Lower leg skin (tissue), 4 donors: ENCODE measurements at regions not wholly inside any gene's neighbourhood (a gene's known extent, or its start where the extent isn't known, plus 50 kb on each side); places are given as distances from the start of the nearest gene placed in this dataset.

Source experiments
- DNase-seq, 2 donors: peaks; one replicate each; pipeline ENCODE4 v3.0.0-alpha.2; 2019; ENCODE audit warnings: low spot score in 2 of 2
- H3K4me3 ChIP-seq: fragments of 200-600 bp; sonication (generic); 2 replicates; pipeline ENCODE4 v1.5.1; 2017; ENCODE audit warnings: mild to moderate bottlenecking, low read depth; ENCODE audit not compliant: poor library complexity, severe bottlenecking
- POLR2A ChIP-seq, 2 donors: fragments of 450-650 bp; IDR thresholded peaks; one replicate each; pipeline ENCODE4 v1.6.1; 2016 to 2017; ENCODE audit warnings: antibody characterized with exemption in 2 of 2, mild to moderate bottlenecking in 1 of 2, moderate library complexity in 1 of 2
- WGBS, 2 donors: methylation state at CpG; one replicate each; pipeline ENCODE4 v1.1.5; 2018; 5-methylcytosine and 5-hydroxymethylcytosine counted together
- intact Hi-C: fragments of 100-400 bp; cut with DNase I; formaldehyde crosslinking; loops from one replicate; pipeline ENCODE4 v1.15.0; 2023; ENCODE audit warnings: low total_unique reads
- TF ChIP-seq, protein P1 (sequence below), 3 donors: fragments of 450-650 bp; IDR thresholded peaks; one replicate each; pipeline ENCODE4 v1.5.1; 2016; ENCODE audit warnings: antibody characterized with exemption in 3 of 3, mild to moderate bottlenecking in 3 of 3, moderate library complexity in 2 of 3

DNA sequence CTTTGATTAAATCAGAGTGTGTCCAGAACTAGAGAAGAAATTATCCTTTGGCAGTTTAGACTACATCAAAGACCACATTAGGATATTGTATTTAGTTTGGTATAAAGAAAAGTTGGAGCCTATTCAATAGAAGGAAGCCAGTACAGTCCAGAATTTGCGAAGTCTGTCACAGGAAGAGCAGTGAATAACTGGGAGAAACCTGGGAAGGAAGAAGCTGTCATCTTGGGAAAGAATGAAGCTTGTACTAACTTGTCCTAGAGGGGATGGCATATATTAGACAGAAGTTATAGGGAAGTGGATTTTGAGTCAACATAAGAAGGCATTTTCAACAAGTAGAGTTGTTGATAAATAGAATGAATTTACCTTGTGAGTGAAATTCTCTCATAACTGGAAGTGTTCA, 386.7 kb downstream of the LRIG3 start:
- no peak for DNase-seq
- no peak overlapping the region for H3K4me3 ChIP-seq
- no peak for TF ChIP-seq POLR2A (IDR thresholded peaks at IDR 0.05)
- TF ChIP-seq, protein P1, sequence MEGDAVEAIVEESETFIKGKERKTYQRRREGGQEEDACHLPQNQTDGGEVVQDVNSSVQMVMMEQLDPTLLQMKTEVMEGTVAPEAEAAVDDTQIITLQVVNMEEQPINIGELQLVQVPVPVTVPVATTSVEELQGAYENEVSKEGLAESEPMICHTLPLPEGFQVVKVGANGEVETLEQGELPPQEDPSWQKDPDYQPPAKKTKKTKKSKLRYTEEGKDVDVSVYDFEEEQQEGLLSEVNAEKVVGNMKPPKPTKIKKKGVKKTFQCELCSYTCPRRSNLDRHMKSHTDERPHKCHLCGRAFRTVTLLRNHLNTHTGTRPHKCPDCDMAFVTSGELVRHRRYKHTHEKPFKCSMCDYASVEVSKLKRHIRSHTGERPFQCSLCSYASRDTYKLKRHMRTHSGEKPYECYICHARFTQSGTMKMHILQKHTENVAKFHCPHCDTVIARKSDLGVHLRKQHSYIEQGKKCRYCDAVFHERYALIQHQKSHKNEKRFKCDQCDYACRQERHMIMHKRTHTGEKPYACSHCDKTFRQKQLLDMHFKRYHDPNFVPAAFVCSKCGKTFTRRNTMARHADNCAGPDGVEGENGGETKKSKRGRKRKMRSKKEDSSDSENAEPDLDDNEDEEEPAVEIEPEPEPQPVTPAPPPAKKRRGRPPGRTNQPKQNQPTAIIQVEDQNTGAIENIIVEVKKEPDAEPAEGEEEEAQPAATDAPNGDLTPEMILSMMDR (IDR thresholded peaks at IDR 0.05), result no peak
- intact Hi-C loops, result no loop called here
- WGBS, 2 donors, result 44 to 54% methylated on average over 1 of the region's 1 CpG

DNA sequence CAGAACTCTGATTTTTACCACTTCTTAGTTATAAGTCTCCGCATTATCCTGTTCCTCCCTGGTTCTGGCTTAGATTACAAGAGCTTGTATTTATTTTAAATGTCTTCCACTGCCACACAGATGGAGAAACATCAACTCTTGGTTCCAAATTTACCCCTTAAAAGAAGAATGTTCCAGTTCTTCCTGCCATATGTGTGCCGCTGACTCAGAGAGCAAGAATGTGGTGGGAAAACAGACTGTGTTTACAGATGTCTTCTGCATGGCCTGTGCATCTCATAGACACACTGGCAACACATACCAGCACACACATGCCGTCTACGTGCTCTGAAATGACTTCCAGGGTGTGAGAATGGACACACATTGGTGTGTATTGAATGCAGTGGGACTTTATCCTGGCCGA, 383.0 kb downstream of the LRIG3 start:
- no peak overlapping the region for H3K4me3 ChIP-seq
- DNase-seq, result no peak
- TF ChIP-seq, protein P1 (IDR thresholded peaks at IDR 0.05), result no peak
- no peak for TF ChIP-seq POLR2A (IDR thresholded peaks at IDR 0.05)
- intact Hi-C loops, result no loop called here
- WGBS, 2 donors, result 58 to 73% methylated on average over 5 of the region's 5 CpGs

DNA sequence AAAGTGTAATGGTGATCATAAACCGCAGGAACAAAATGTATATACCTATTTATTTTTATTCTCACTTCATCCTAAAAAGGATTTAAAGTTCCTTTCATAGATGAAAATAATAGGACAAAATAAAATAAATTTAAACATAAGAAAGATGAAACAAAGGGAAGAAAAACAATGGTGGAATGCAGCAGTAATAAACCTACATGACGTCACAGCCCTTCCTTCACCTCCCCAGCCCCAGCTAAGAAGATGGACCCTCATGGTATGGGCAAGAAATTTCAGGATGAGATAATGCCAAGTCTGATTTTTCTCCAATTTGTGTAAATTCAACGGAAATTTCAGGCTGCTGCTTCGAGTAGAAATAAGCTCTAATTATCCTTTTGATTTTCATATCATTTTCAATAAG, 381.0 kb downstream of the LRIG3 start:
- TF ChIP-seq, protein P1 (IDR thresholded peaks at IDR 0.05), result no peak
- 75 to 87% methylated on average over 4 of the region's 4 CpGs for WGBS, 2 donors
- no peak overlapping the region for H3K4me3 ChIP-seq
- DNase-seq, result no peak
- intact Hi-C loops, result no loop called here

DNA sequence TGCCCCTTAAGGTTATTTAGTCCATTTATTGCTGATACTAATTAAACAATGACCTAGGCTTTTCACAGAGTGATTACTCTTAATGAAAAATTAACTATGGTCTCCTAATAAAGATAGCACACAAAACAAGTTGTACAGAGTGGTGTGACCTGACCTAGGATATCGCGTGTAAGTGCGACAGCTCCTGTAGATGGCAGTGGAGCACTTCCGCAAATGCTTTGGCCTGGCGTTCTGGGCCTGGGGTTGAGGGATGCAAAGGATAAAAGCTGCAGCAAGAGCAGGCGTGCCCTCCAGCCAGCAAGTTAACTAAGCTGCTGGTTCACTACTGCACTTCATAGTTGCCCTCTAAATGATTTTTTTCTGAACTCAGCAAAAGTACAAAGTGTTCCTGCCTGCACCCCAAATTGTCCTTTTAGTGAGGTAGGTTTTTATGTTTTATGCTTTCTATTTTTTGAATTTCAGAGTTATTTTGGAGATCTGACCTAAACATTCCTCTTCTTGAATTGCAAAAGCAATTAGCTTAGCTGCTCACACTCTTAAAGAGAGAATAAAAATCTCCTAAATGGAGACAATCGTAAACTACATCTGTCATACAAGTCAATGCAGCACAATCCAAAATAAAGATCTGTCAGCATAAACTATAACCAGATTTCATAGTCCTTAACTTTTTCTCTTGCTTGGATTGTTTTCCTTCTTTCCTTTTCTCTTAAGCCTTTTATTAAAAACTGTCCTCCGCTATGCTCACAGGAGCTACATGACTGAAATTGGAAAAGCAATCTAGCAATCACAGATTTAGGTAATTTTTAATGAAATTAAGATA, 379.6 kb downstream of the LRIG3 start:
- DNase-seq, result peak; percentile 65 to 94
- intact Hi-C loops, result loop anchor here (5.0 kb wide), 1 partner anchor 607 kb away; no protein-coding TSS in a partner anchor
- no peak overlapping the region for H3K4me3 ChIP-seq
- TF ChIP-seq, protein P1 (IDR thresholded peaks at IDR 0.05), result no peak
- TF ChIP-seq POLR2A (IDR thresholded peaks at IDR 0.05), result no peak
- WGBS, 2 donors, result 15 to 17% methylated on average over 8 of the region's 8 CpGs

DNA sequence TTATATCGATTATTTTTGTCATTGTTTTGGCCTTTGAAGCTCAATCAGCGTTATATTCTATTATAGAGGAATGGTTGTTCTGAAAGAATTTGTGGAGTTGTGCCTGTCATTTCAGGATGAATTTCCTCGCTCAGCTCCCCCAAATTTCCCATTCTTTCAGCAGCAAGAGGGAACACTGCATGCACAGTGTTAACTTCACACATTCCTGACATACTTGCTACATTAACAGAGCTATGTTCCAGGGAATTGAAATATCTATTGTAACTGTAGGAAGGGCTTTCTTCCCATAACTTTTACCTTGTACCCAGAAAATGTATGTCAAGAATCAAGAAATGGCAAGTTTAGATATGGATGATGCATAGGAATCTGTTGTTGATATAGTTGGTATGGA, 379.0 kb downstream of the LRIG3 start:
- WGBS, 2 donors, result 84 to 86% methylated on average over 3 of the region's 3 CpGs

More for the DNA sequence above, 379.0 kb downstream of the LRIG3 start:
- intact Hi-C loops, result loop anchor here (5.0 kb wide), 1 partner anchor 606 kb away; no protein-coding TSS in a partner anchor
- no peak for DNase-seq
- TF ChIP-seq, protein P1 (IDR thresholded peaks at IDR 0.05), result no peak
- TF ChIP-seq POLR2A (IDR thresholded peaks at IDR 0.05), result no peak
- H3K4me3 ChIP-seq, result no peak overlapping the region
